ENCODE measurements at regions not wholly inside any gene's neighbourhood (a gene's known extent, or its start where the extent isn't known, plus 50 kb on each side); places are given as distances from the start of the nearest gene placed in this dataset.
"Not testable (repeated sequence)": the region's sequence is repeated elsewhere in the genome, so short reads cannot be mapped to it uniquely, and the experiment has no call there.

GRCh38 chr5:17336723-17337122 is 119.3 kb downstream of the BASP1 start:
- FAIRE-seq; H3K4me1 ChIP-seq (replicated peaks in 1 of 2; ENCODE audit: control insufficient read depth in 2 of 2, insufficient read depth in 2 of 2, low read length in 2 of 2); H3K4me3 ChIP-seq; ATAC-seq; CTCF ChIA-PET (ENCODE audit: low intra/inter-chr PET ratio); H3K9ac ChIP-seq (ENCODE audit: insufficient read depth in 1 of 2, low read depth in 2 of 2, low read length in 2 of 2); H3K36me3 ChIP-seq (ENCODE audit: control insufficient read depth, insufficient read depth, low read length); H4K20me1 ChIP-seq (replicated peaks; ENCODE audit: control insufficient read depth, insufficient read depth, low read length); POLR2A ChIA-PET; H3K27ac ChIP-seq (ENCODE audit: extremely low read depth, low read depth, low read length); H3K79me2 ChIP-seq (ENCODE audit: control insufficient read depth, insufficient read depth, low read length); H3K4me2 ChIP-seq (ENCODE audit: insufficient read depth, low read length); H3K9me1 ChIP-seq (ENCODE audit: control insufficient read depth, insufficient read depth, low read length); DNase-seq (ENCODE audit: extremely low read depth in 1 of 4, low spot score in 3 of 4); H3K9me3 ChIP-seq (replicated peaks; ENCODE audit: control insufficient read depth, insufficient read depth, low read depth, low read length); intact Hi-C loops (cut with micrococcal nuclease); H3K27me3 ChIP-seq (ENCODE audit: control insufficient read depth in 2 of 2, insufficient read depth in 2 of 2, low read length in 2 of 2); H2AFZ ChIP-seq (ENCODE audit: low read depth, low read length); in situ Hi-C loops (cut with MboI); BruUV-seq (replicated peaks): not testable (repeated sequence)
- WGBS (ENCODE audit: insufficient coverage, low coverage, missing lambda C conversion rate) = 0% methylated on average over 3 of the region's 3 CpGs
- TF ChIP-seq ZNF431 (CRISPR knock-in tag; IDR thresholded peaks at IDR 0.05) = peak; percentile 72; the same call in 1 of the 2 replicates

- no peak for FAIRE-seq
- Histone ChIP-seq H3K36me3 (ENCODE audit: control insufficient read depth, insufficient read depth, low read length) (no peaks in the 10 kb centered on the region), H3K9me3 (replicated peaks; ENCODE audit: control insufficient read depth, insufficient read depth, low read depth, low read length) (no peaks in the 10 kb centered on the region), H3K9me1 (ENCODE audit: control insufficient read depth, insufficient read depth, low read length) (no peaks in the 10 kb centered on the region), H3K9ac (ENCODE audit: insufficient read depth in 1 of 2, low read depth in 2 of 2, low read length in 2 of 2) (no peak overlapping the region), H3K27me3 (ENCODE audit: control insufficient read depth in 2 of 2, insufficient read depth in 2 of 2, low read length in 2 of 2) (no peaks in the 10 kb centered on the region), H3K27ac (ENCODE audit: extremely low read depth, low read depth, low read length) (no peak overlapping the region), H4K20me1 (replicated peaks; ENCODE audit: control insufficient read depth, insufficient read depth, low read length) (no peaks in the 10 kb centered on the region), H3K79me2 (ENCODE audit: control insufficient read depth, insufficient read depth, low read length) (no peaks in the 10 kb centered on the region), H3K4me3 (no peak overlapping the region), H3K4me1 (replicated peaks in 1 of 2; ENCODE audit: control insufficient read depth in 2 of 2, insufficient read depth in 2 of 2, low read length in 2 of 2) (no peaks in the 10 kb centered on the region; a peak in 1 of 5 replicates), H3K4me2 (ENCODE audit: insufficient read depth, low read length) (no peak overlapping the region), H2AFZ (ENCODE audit: low read depth, low read length) (no peak overlapping the region)
- intact Hi-C loops (cut with micrococcal nuclease) = no loop called here
- CTCF ChIA-PET (ENCODE audit: low intra/inter-chr PET ratio) = interaction anchor here (0.6 kb wide), 1 partner anchor 369 kb away, joined by 3 read pairs; no protein-coding TSS in a partner anchor
- in situ Hi-C loops (cut with MboI) = no loop called here
- BruUV-seq (replicated peaks) = no TSS peak
- WGBS (ENCODE audit: insufficient coverage, low coverage, missing lambda C conversion rate) = 0% methylated on average over 1 of the region's 1 CpG
- DNase-seq (ENCODE audit: extremely low read depth in 1 of 4, low spot score in 3 of 4) = no peak
- no peak for ATAC-seq
- POLR2A ChIA-PET = no interaction called here
- TF ChIP-seq, protein P1, sequence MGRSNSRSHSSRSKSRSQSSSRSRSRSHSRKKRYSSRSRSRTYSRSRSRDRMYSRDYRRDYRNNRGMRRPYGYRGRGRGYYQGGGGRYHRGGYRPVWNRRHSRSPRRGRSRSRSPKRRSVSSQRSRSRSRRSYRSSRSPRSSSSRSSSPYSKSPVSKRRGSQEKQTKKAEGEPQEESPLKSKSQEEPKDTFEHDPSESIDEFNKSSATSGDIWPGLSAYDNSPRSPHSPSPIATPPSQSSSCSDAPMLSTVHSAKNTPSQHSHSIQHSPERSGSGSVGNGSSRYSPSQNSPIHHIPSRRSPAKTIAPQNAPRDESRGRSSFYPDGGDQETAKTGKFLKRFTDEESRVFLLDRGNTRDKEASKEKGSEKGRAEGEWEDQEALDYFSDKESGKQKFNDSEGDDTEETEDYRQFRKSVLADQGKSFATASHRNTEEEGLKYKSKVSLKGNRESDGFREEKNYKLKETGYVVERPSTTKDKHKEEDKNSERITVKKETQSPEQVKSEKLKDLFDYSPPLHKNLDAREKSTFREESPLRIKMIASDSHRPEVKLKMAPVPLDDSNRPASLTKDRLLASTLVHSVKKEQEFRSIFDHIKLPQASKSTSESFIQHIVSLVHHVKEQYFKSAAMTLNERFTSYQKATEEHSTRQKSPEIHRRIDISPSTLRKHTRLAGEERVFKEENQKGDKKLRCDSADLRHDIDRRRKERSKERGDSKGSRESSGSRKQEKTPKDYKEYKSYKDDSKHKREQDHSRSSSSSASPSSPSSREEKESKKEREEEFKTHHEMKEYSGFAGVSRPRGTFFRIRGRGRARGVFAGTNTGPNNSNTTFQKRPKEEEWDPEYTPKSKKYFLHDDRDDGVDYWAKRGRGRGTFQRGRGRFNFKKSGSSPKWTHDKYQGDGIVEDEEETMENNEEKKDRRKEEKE (IDR thresholded peaks at IDR 0.05; ENCODE audit: borderline replicate concordance in 1 of 2, control insufficient read depth in 1 of 2, low read depth in 2 of 2, low read length in 1 of 2) = no peak
- TF ChIP-seq LCOR (CRISPR knock-in tag; IDR thresholded peaks at IDR 0.05) = no peak
- no peak for TF ChIP-seq BCL6 (CRISPR knock-in tag; IDR thresholded peaks at IDR 0.05)
- no peak for TF ChIP-seq U2AF2 (optimal IDR thresholded peaks at IDR 0.05; ENCODE audit: low read depth, low read length)
- TF ChIP-seq HNRNPK (IDR thresholded peaks at IDR 0.05; ENCODE audit: low read depth, low read length, poor library complexity, severe bottlenecking) = no peak
- no peak for TF ChIP-seq STAT5A (IDR thresholded peaks at IDR 0.05; ENCODE audit: borderline replicate concordance, low read length)
- no peak for TF ChIP-seq STAT6 (CRISPR knock-in tag; IDR thresholded peaks at IDR 0.05)
- TF ChIP-seq HOXB6 (CRISPR knock-in tag; IDR thresholded peaks at IDR 0.05; ENCODE audit: borderline replicate concordance) = no peak
These were observed 122.4 kb downstream of the BASP1 start for GRCh38 chr5:17339841-17340240.

All from K562 (cell line).